Gastroesophageal sphincter (tissue), 3 donors: ENCODE measurements at regions not wholly inside any gene's neighbourhood (a gene's known extent, or its start where the extent isn't known, plus 50 kb on each side); places are given as distances from the start of the nearest gene placed in this dataset.

Experiments used
- EP300 ChIP-seq: sonication (generic); formaldehyde crosslinking; IDR thresholded peaks from one replicate; pipeline ENCODE4 v1.6.1; 2017; ENCODE audit warnings: antibody characterized with exemption, mild to moderate bottlenecking
- POLR2AphosphoS5 ChIP-seq: sonication (generic); formaldehyde crosslinking; IDR thresholded peaks from one replicate; pipeline ENCODE4 v1.6.1; 2017; ENCODE audit warnings: antibody characterized with exemption
- TF ChIP-seq, protein P1 (sequence below), 4 experiments: fragments of 200-600 bp in 2 of 4; fragments of 450-650 bp in 2 of 4; sonication (generic) in 1 of 4; IDR thresholded peaks; one replicate each; pipeline ENCODE4 v1.5.1; 2017 to 2019; ENCODE audit warnings: antibody characterized with exemption in 4 of 4, mild to moderate bottlenecking in 2 of 4, moderate library complexity in 2 of 4

DNA sequence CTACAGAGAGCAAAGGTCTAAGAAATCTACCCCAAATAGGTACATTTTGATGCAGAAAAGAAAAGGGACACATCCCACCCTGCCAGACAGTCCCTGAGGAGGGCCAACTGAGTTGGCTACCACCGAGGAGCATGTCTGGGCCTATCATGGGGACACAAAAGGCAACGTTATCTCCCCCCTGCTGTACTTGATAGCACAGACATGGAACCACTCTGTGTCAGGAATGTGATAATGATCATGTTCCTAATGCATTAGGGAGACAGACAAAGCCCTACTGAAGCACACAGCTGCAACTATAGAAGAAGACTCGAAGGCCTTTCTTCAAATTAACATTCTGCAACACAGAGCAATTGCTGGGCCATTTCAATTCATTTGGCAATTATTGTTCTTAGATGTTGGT lies 84.5 kb downstream of the ENC1 start:
- TF ChIP-seq, protein P1, sequence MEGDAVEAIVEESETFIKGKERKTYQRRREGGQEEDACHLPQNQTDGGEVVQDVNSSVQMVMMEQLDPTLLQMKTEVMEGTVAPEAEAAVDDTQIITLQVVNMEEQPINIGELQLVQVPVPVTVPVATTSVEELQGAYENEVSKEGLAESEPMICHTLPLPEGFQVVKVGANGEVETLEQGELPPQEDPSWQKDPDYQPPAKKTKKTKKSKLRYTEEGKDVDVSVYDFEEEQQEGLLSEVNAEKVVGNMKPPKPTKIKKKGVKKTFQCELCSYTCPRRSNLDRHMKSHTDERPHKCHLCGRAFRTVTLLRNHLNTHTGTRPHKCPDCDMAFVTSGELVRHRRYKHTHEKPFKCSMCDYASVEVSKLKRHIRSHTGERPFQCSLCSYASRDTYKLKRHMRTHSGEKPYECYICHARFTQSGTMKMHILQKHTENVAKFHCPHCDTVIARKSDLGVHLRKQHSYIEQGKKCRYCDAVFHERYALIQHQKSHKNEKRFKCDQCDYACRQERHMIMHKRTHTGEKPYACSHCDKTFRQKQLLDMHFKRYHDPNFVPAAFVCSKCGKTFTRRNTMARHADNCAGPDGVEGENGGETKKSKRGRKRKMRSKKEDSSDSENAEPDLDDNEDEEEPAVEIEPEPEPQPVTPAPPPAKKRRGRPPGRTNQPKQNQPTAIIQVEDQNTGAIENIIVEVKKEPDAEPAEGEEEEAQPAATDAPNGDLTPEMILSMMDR (IDR thresholded peaks at IDR 0.05), result no peak
- TF ChIP-seq POLR2AphosphoS5 (no peak), EP300 (no peak)
